K562 (cell line): ENCODE measurements at regions not wholly inside any gene's neighbourhood (a gene's known extent, or its start where the extent isn't known, plus 50 kb on each side); places are given as distances from the start of the nearest gene placed in this dataset.

Source experiments
- ATAC-seq: fragments of 200-7000 bp; cut with Tn5 transposase; 3 replicates; pipeline ENCODE4 v1.9.1; 2020; ENCODE audit warnings: moderate library complexity
- BruUV-seq: library from RNA; stranded (reverse); fragments of 400-500 nt; replicated peaks from 2 replicates; lab custom pipeline; 2021; lab: Mats Ljungman, UMichigan
- CTCF ChIA-PET: fragments of 300-600 bp; formaldehyde crosslinking; extraction: SDS; loops from one replicate; lab custom pipeline; 2021; ENCODE audit warnings: low intra/inter-chr PET ratio; lab: Yijun Ruan, JAX
- POLR2A ChIA-PET: fragments of 300-600, 350-650 bp; sonication (Branson Sonifier 250); formaldehyde crosslinking; extraction: SDS; loops from one replicate; lab custom pipeline; 2021; ENCODE audit warnings: antibody characterized with exemption, inconsistent platforms; lab: Yijun Ruan, JAX
- DNase-seq, 4 experiments: peaks; one replicate each; pipeline versions ENCODE4 v3.0.0 to v3.0.0-alpha.2; 2011 to 2018; ENCODE audit warnings: low spot score in 3 of 4, mixed read lengths in 3 of 4; ENCODE audit errors: extremely low read depth in 1 of 4
- FAIRE-seq: peaks from 2 replicates; lab custom pipeline; 2011; peaks lifted over from hg19 to GRCh38; lab: Jason Lieb, UNC
- H2AFZ ChIP-seq: 2 replicates; pipeline ENCODE4 v1.6.0; 2011; ENCODE audit warnings: low read depth, low read length, control low read depth, inconsistent platforms
- H3K27ac ChIP-seq: fragments of 200-600 bp; 3 replicates; pipeline ENCODE4 v1.8.0; 2011; ENCODE audit warnings: low read depth, mild to moderate bottlenecking, control low read depth, inconsistent platforms, low read length, moderate library complexity, mixed read lengths; ENCODE audit errors: extremely low read depth
- H3K27me3 ChIP-seq, 2 experiments: fragments of 300-600 bp in 1 of 2; 2 replicates in 1 of 2; 3 replicates in 1 of 2; pipeline versions ENCODE4 v1.6.0 to v1.8.0; 2011; ENCODE audit warnings: inconsistent platforms in 2 of 2, low read length in 2 of 2, mild to moderate bottlenecking in 1 of 2, mixed read lengths in 1 of 2, moderate library complexity in 1 of 2; ENCODE audit not compliant: control insufficient read depth in 2 of 2, insufficient read depth in 2 of 2
- H3K36me3 ChIP-seq: fragments of 300-600 bp; 3 replicates; pipeline ENCODE4 v1.8.0; 2011; ENCODE audit warnings: mild to moderate bottlenecking, low read length, inconsistent platforms; ENCODE audit not compliant: control insufficient read depth, insufficient read depth
- H3K4me1 ChIP-seq, 2 experiments: fragments of 200-600 bp in 1 of 2; replicated peaks in 1 of 2; 2 replicates in 1 of 2; 3 replicates in 1 of 2; pipeline versions ENCODE4 v1.5.1 to v1.8.0; 2011; ENCODE audit warnings: inconsistent platforms in 2 of 2, low read length in 2 of 2, mild to moderate bottlenecking in 1 of 2, mixed read lengths in 1 of 2, moderate library complexity in 1 of 2; ENCODE audit not compliant: control insufficient read depth in 2 of 2, insufficient read depth in 2 of 2
- H3K4me2 ChIP-seq: 2 replicates; pipeline ENCODE4 v1.6.1; 2011; ENCODE audit warnings: low read length, control low read depth, inconsistent platforms, mixed read lengths; ENCODE audit not compliant: insufficient read depth
- H3K4me3 ChIP-seq: fragments of 200-600 bp; sonication (generic), shearing (Covaris generic); 2 replicates; pipeline ENCODE4 v1.5.1; 2016; ENCODE audit warnings: control low read depth, inconsistent platforms
- H3K79me2 ChIP-seq: fragments of 200-600 bp; 3 replicates; pipeline ENCODE4 v1.8.0; 2011; ENCODE audit warnings: low read length, inconsistent platforms; ENCODE audit not compliant: control insufficient read depth, insufficient read depth
- H3K9ac ChIP-seq, 2 experiments: 2 replicates each; pipeline versions ENCODE4 v1.6.0 to v1.6.1; 2011; ENCODE audit warnings: low read depth in 2 of 2, low read length in 2 of 2, control low read depth in 1 of 2, inconsistent platforms in 1 of 2, mild to moderate bottlenecking in 1 of 2, mixed read lengths in 1 of 2; ENCODE audit not compliant: insufficient read depth in 1 of 2
- H3K9me1 ChIP-seq: one replicate; pipeline ENCODE4 v1.6.0; 2011; ENCODE audit warnings: inconsistent platforms, mild to moderate bottlenecking, low read length, moderate library complexity; ENCODE audit not compliant: control insufficient read depth, insufficient read depth
- H3K9me3 ChIP-seq: replicated peaks from 2 replicates; pipeline ENCODE4 v1.5.1; 2011; ENCODE audit warnings: low read depth, low read length, inconsistent platforms; ENCODE audit not compliant: control insufficient read depth, insufficient read depth
- H4K20me1 ChIP-seq: replicated peaks from 2 replicates; pipeline ENCODE4 v1.6.1; 2011; ENCODE audit warnings: low read length, inconsistent platforms, mixed read lengths; ENCODE audit not compliant: control insufficient read depth, insufficient read depth
- FUS ChIP-seq: fragments of 200-400 bp; formaldehyde crosslinking; optimal IDR thresholded peaks from 2 replicates; pipeline ENCODE3; 2017; ENCODE audit warnings: low read depth, low read length
- GABPB2 ChIP-seq: fragments of 250-450 bp; sonication (Bioruptor Pico); conservative IDR thresholded peaks from 2 replicates; pipeline ENCODE4 v1.5.1; 2021; ENCODE audit warnings: mild to moderate bottlenecking
- HDAC1 ChIP-seq, 2 experiments: fragments of 450-650 bp; IDR thresholded peaks; 2 replicates each; pipeline ENCODE4 v1.6.1; 2016 to 2017; ENCODE audit warnings: inconsistent platforms in 1 of 2, mild to moderate bottlenecking in 1 of 2, moderate library complexity in 1 of 2
- HES1 ChIP-seq: fragments of 450-650 bp; IDR thresholded peaks from 2 replicates; pipeline ENCODE4 v1.6.1; 2016; ENCODE audit warnings: low read depth, mild to moderate bottlenecking, moderate library complexity
- ID3 ChIP-seq, 2 experiments: fragments of 250-450 bp in 1 of 2; fragments of 450-650 bp in 1 of 2; sonication (Bioruptor Pico) in 1 of 2; IDR thresholded peaks; 2 replicates each; pipeline versions ENCODE4 v1.6.1 to v1.8.0; 2016 to 2021; ENCODE audit warnings: mild to moderate bottlenecking in 2 of 2, moderate library complexity in 2 of 2, missing compliant biosample characterization in 1 of 2, missing genetic modification characterization in 1 of 2
- IRF1 ChIP-seq: sonication (generic); formaldehyde crosslinking; IDR thresholded peaks from 2 replicates; pipeline ENCODE4 v1.8.0; 2022; ENCODE audit warnings: missing genetic modification reagents, mild to moderate bottlenecking, borderline replicate concordance
- KLF1 ChIP-seq: fragments of 450-650 bp; IDR thresholded peaks from 2 replicates; pipeline ENCODE4 v1.6.1; 2016; ENCODE audit warnings: missing genetic modification characterization, missing compliant biosample characterization
- MAX ChIP-seq: sonication (generic); formaldehyde crosslinking; IDR thresholded peaks from 2 replicates; pipeline ENCODE4 v1.9.0; 2022; ENCODE audit warnings: mild to moderate bottlenecking, missing genetic modification reagents
- MLX ChIP-seq, 2 experiments: fragments of 450-650 bp in 1 of 2; sonication (generic) in 1 of 2; formaldehyde crosslinking; conservative IDR thresholded peaks; 2 replicates each; pipeline versions ENCODE4 v1.4.0 to v1.8.1; 2020 to 2022; ENCODE audit warnings: mild to moderate bottlenecking in 1 of 2, missing genetic modification reagents in 1 of 2
- NFIC ChIP-seq: fragments of 450-650 bp; IDR thresholded peaks from 2 replicates; pipeline ENCODE4 v1.6.1; 2017; ENCODE audit warnings: mild to moderate bottlenecking, inconsistent platforms
- OTX1 ChIP-seq: fragments of 450-650 bp; formaldehyde crosslinking; IDR thresholded peaks from 2 replicates; pipeline ENCODE4 v1.4.0; 2022; ENCODE audit warnings: mild to moderate bottlenecking
- SRSF7 ChIP-seq: fragments of 200-400 bp; formaldehyde crosslinking; optimal IDR thresholded peaks from 2 replicates; pipeline ENCODE3; 2017; ENCODE audit warnings: mild to moderate bottlenecking, low read depth, low read length
- TCF3 ChIP-seq: sonication (generic); formaldehyde crosslinking; IDR thresholded peaks from 2 replicates; pipeline ENCODE4 v1.4.0; 2020; ENCODE audit warnings: mild to moderate bottlenecking, missing genetic modification reagents
- TRIM24 ChIP-seq, 2 experiments: fragments of 450-650 bp; IDR thresholded peaks; 2 replicates each; pipeline ENCODE4 v1.6.1; 2016
- ZNF175 ChIP-seq: fragments of 200-800 bp; sonication (Bioruptor generic); IDR thresholded peaks from 2 replicates; pipeline ENCODE4 v1.6.1; 2016; ENCODE audit warnings: low read depth, mild to moderate bottlenecking, missing genetic modification characterization, missing compliant biosample characterization
- ZNF23 ChIP-seq: fragments of 250-450 bp; sonication (Bioruptor Pico); IDR thresholded peaks from 2 replicates; pipeline ENCODE4 v1.4.0; 2020; ENCODE audit warnings: mild to moderate bottlenecking
- ZNF449 ChIP-seq: fragments of 250-450 bp; sonication (Bioruptor Pico); IDR thresholded peaks from 2 replicates; pipeline ENCODE4 v1.8.0; 2022; ENCODE audit warnings: moderate library complexity, mild to moderate bottlenecking, inconsistent platforms
- ZNF586 ChIP-seq: fragments of 450-650 bp; formaldehyde crosslinking; conservative IDR thresholded peaks from 2 replicates; pipeline ENCODE4 v1.4.0; 2020; ENCODE audit warnings: mild to moderate bottlenecking, moderate library complexity
- ZNF766 ChIP-seq: fragments of 200-800 bp; sonication (Bioruptor generic); conservative IDR thresholded peaks from 2 replicates; pipeline ENCODE4 v1.6.1; 2016; ENCODE audit warnings: missing genetic modification characterization, missing compliant biosample characterization
- in situ Hi-C: fragments of 300-500 bp; cut with MboI; formaldehyde crosslinking; loops from 4 replicates; pipeline ENCODE4 v1.15.0; 2018; ENCODE audit warnings: inconsistent platforms, mixed read lengths
- intact Hi-C: fragments of 100-400 bp; cut with micrococcal nuclease; formaldehyde crosslinking; loops from 2 replicates; pipeline ENCODE4 v1.14.2; 2022

GRCh38 chr10:43795093-43795492, 146.4 kb upstream of the ZNF32 start:
- CTCF ChIA-PET = no interaction called here
- DNase-seq (no peak), FAIRE-seq (no peak)
- Histone ChIP-seq H3K79me2 (no peaks in the 10 kb centered on the region), H3K27ac (no peak overlapping the region), H3K4me2 (no peak overlapping the region)
- intact Hi-C loops = no loop called here
- no peak for TF ChIP-seq MLX (CRISPR knock-in tag; conservative IDR thresholded peaks at IDR 0.05)
- TF ChIP-seq TRIM24 (IDR thresholded peaks at IDR 0.05) = no peak
- TF ChIP-seq MAX (CRISPR knock-in tag) = no peak
- no peak for TF ChIP-seq FUS
- no peak for TF ChIP-seq GABPB2
- TF ChIP-seq HDAC1 (IDR thresholded peaks at IDR 0.05) = no peak
- no peak for TF ChIP-seq OTX1 (CRISPR knock-in tag)
- TF ChIP-seq TCF3 (CRISPR knock-in tag) = no peak
- no peak for TF ChIP-seq ZNF766
- TF ChIP-seq NFIC = no peak
- no peak for TF ChIP-seq ZNF175 (CRISPR knock-in tag)
- TF ChIP-seq IRF1 (CRISPR knock-in tag) = no peak
- TF ChIP-seq ZNF23 (CRISPR knock-in tag) = no peak
- TF ChIP-seq ZNF449 (CRISPR knock-in tag) = no peak
- TF ChIP-seq ID3 (CRISPR knock-in tag; IDR thresholded peaks at IDR 0.05) = no peak
- TF ChIP-seq ID3 (tag; IDR thresholded peaks at IDR 0.05) = no peak
- TF ChIP-seq SRSF7 = no peak
- no peak for TF ChIP-seq HES1
- TF ChIP-seq KLF1 (tag) = no peak
- TF ChIP-seq ZNF586 (CRISPR knock-in tag) = no peak
- TF ChIP-seq, all 486 proteins: peak for 0
- no peaks in the 10 kb centered on the region for H3K9me1 ChIP-seq
- BruUV-seq = no TSS peak
- H4K20me1 ChIP-seq = peaks cover 4% of the 10 kb centered on the region
- ATAC-seq = no peak
- no peaks in the 10 kb centered on the region for H3K36me3 ChIP-seq
- in situ Hi-C loops = no loop called here
- H2AFZ ChIP-seq = no peak overlapping the region
- peaks cover 5 to 34% of the 10 kb centered on the region in 2 experiments; a peak in 3 of 5 replicates for H3K27me3 ChIP-seq
- POLR2A ChIA-PET = no interaction called here
- no peaks in the 10 kb centered on the region for H3K9me3 ChIP-seq
- no peak overlapping the region for H3K4me3 ChIP-seq
- H3K4me1 ChIP-seq = no peaks in the 10 kb centered on the region
- no peak overlapping the region for H3K9ac ChIP-seq
